Left lobe of liver (tissue), 2 donors: ENCODE measurements at regions not wholly inside any gene's neighbourhood (a gene's known extent, or its start where the extent isn't known, plus 50 kb on each side); places are given as distances from the start of the nearest gene placed in this dataset.
"Not testable (repeated sequence)": the region's sequence is repeated elsewhere in the genome, so short reads cannot be mapped to it uniquely, and the experiment has no call there.

Source experiments
- ATAC-seq: fragments of 200-7000 bp; cut with Tn5 transposase; one replicate; pipeline ENCODE4 v1.9.1; 2020; ENCODE audit warnings: mild to moderate bottlenecking, moderate library complexity
- DNase-seq: peaks from one replicate; pipeline ENCODE4 v3.0.0-alpha.2; 2020; ENCODE audit warnings: low spot score
- donor health status: DM: no; HTN: no; CAD: no; lungs with moderate emphysema.
- donor health status: DM: no; HTN: yes; CAD: no.

DNA sequence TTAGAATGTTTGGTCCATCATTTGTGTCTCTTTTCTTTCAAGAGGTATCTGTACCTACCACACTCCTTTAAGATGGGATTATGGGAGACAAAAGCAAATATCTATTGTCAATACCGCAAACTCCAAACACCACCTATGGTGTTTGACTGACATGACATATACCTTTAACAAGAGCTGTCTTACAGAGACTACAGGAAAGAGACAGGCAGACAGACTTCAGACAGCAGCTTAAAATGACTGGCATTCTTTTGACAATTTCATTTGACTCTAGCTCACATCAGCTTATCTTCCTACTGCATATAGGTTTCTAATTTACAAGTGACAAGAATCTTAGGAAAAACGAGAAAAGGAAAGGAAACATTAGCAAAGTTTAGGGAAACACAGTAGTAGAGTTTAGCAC lies 256.0 kb upstream of the TFAP2D start:
- ATAC-seq (no peak), DNase-seq (no peak)

DNA sequence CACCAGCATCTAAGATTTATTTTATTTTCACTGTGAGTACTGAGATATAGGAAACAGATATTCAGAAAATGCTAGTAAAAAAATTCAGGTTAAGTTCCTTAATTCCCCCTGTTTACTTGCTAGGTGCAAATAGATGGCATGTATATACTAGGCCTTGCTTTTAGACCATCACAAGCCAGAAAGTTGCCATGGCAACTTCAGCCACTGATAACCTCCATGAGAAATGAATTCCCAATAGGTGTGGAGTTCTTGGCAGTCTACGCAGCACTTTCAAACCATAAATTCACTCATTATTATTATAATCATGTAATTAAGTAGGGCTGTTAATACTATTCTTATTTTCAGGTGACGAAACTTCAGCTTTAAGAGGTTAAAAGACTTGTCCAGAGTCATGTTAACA lies 251.6 kb upstream of the TFAP2D start:
- no peak for DNase-seq
- no peak for ATAC-seq

DNA sequence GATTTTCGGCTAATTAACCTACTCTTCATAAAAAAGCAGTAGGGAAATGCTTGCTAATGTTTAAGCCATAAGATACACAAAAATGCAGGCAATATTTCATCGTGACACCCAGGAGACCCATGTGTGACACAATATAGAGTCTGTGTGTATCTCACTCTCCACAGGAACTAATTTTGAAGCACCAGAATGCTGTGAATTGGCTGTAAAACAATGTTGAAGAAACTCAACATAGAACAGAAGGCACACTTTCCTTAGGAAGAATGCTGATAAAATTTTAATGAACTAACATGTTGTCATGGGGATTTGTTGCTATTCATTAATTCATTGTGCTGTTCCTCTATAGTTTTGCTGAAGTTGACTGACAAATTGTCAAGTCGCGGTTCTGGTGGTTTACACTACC lies 249.4 kb upstream of the TFAP2D start:
- ATAC-seq (no peak), DNase-seq (no peak)

DNA sequence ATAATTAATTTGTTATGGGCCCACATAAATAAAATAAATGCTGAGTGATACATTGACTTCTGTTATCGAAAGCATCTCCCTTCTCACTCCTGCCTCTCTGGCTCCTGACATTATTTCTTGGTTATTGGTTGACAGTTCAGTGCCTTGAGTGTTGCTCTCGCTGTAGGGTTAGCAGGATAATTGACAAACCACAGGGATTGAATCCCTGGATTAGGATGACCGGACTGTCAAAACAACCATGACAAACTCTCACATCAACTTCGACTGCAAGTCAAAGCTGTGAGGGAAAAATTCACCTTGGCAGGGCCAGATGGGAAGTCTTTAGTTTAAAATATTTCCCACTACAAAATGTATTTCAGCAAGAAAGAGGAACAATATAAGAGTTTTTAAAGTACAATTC lies 245.4 kb upstream of the TFAP2D start:
- no peak for DNase-seq
- ATAC-seq = no peak

DNA sequence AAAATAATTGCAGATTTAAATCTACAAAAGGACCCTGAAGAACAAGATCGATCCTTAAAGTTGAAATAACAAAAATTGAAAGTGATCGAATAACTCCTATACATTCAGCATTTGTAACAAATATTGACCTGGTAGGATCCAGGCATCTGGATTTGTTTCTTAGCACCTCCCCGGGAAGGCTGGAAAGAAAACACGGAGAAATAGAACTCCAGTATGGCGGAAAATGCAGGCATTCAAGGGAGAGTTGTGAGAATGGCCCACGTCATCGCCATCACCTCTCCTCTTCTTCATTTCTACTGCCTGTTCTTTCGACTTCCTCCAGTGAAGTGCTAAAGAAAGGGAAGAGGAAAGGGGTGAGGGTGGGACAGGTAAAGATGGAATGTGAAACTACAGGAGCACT lies 242.3 kb upstream of the TFAP2D start:
- ATAC-seq (no peak), DNase-seq (no peak)

DNA sequence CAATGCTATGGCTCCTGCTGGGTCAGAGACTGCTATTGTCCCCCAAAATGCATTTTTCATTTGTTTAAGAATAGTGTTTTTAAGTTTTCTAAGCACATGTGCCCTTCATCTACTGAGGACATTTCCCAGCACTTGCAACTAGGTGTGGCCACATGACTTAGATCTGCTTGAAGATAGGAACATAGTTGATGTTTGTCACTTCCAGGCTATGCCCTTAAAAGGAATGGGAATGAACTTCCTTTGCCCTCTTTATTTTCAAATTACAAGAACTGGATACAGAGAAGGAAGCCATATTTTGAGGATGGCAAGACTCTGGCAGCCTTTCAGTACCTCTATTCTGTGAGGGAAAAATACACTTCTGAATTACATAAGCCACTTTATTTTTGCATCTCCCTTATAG lies 203.0 kb upstream of the TFAP2D start:
- DNase-seq (no peak), ATAC-seq (no peak)

DNA sequence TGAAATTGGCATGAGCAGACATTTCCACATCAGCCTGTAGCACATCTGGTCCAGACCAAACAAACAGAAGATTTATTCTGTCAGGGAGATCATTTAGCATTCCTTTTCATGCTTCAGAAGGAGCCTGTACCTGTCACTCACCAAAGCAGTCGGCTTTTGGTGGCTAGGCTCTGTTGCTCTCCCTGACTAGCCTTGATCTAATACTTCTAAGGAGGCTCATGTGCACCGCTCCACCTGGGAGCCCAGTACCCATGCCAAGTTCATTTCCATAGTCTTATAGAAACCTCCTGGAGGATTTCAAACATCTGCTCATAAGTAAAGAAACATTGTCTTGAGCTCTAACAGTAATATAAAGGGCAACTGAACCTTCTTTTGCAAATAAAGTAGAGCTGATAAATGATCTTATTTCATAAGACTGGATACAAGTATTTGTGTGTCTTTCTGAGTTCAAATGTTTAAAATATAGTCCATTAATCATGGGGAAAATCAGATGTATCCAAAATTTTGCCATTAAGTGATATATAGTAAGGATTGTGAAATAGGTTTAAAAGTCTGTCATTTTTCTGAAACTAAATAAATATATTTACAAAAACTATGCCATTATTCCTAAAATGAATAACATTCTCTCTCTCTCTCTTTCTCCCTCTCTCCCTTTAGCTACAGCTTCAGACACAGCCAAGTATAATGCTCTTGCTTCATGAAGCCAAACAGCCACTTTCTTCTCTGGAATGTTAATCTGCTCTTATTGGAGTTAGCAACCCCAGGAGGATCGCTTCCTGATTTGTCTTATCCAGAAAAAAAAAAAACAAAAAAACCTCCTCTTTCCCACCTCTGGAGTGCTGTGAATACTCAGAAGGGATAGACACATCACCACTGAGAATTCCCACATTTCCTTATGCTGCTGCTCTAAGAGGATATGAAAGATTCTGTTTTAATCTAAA lies 192.7 kb upstream of the TFAP2D start:
- no peak for DNase-seq
- no peak for ATAC-seq

DNA sequence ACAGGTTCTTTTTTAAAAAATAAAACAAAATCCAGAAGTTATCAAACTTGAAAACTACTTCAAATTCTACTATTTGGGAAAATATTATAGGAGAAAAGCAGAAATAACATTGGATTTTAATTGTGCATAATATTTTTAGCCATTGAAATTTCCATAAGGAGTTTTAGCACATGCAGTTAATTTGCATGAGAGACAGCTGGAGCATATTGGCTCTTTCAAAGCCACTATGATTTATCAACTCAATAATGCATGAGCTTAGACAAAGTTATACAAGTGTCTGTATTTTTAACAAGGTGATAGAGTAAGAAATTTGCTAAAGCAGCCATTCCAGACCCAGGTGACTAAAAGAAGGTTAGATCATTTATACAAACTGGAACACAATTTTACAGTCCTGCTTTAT lies 189.0 kb upstream of the TFAP2D start:
- DNase-seq (no peak), ATAC-seq (no peak)

DNA sequence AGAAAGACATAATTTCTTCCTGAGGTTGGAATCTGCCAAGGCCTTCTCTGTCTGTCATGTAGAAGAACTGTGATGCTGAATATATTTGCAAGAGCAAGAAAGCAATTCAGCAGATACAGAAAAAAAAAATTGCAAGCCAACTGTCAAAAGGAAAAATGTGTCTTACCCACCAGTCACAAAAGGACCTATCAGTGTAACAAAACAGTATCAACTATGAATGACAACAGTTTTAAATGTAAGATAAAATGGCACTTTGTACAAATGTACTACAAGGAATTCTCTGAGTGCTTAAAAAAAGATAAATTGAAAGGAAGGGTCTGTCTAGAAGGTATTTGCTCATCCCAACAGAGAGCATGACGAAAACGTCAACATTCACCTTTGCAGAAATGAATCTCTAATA lies 185.3 kb upstream of the TFAP2D start:
- DNase-seq = no peak
- no peak for ATAC-seq

DNA sequence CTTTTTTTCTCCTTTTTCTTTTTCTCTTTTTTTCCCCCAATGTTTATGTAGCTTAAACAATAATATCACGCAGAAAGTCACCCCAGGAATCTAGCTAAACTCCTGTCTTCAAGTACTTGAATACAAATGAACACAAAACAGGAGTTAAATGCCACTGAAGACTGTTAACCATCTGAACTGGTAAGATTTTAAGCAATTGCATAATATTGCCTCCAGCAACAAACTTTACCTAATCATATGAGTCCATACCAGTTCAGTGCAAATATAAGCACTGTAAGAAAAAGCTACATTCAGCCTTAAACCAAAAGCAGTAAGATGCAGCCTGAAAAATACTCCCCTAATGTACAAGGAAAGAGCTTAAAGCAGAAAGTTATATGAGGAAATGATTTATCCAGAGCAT lies 173.9 kb upstream of the TFAP2D start:
- ATAC-seq (no peak), DNase-seq (no peak)

DNA sequence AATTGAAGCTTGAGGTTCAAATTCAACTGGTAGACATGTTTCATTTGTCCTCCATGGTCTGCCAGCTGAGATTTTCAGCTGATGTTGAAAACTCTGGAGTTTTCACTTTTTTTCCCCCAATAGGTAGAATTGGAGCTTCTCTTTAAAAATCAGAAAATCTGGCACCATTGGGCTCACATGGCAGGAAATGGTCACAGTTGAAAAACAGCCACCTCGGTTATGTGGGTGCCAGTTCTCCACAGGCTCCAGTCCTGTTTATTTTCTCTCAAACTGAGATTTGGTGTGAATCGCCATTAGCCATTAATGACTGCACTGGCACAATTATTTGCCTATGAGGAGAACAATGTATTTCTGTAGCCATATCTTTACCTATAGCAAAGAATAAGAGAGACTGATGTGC lies 171.4 kb upstream of the TFAP2D start:
- ATAC-seq (no peak), DNase-seq (no peak)

DNA sequence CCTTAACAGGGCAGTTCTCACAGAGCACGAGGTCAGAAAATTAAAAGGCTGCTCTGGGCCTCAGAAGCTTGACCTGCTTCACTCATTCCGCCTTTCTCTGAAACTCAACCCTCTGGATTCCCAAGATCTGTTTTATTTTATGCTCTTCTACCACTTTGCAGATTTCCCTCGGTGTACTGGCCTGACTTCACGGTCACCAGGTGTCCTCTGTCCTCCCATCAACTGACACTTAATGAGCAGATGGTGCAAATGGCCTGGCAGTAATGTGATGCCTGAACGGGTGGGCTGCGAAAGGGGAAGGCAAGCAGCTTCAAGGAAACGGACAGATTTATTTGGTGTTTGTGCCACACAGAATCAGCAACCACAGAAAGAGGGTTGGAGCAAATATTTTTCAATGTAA lies 169.7 kb upstream of the TFAP2D start:
- DNase-seq (no peak), ATAC-seq (no peak)

DNA sequence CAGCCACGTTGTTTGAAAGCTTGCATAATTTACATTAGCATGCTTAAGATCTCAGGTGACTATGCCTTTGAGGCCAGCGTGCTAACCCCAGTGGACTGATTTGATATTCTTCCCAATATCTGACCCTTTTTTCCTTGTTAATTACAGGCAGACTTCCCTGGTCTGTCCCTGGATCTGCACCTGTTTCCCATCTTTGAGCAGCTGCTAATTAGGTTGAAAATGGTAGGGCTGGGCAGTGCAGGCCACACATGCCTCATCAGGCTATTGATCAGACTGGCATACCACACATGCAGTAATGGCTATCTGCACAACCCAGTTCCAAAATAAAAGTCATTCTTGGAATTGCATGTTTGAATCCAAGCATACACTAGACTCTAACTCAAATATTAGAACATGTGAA lies 164.3 kb upstream of the TFAP2D start:
- ATAC-seq = no peak
- DNase-seq = no peak

DNA sequence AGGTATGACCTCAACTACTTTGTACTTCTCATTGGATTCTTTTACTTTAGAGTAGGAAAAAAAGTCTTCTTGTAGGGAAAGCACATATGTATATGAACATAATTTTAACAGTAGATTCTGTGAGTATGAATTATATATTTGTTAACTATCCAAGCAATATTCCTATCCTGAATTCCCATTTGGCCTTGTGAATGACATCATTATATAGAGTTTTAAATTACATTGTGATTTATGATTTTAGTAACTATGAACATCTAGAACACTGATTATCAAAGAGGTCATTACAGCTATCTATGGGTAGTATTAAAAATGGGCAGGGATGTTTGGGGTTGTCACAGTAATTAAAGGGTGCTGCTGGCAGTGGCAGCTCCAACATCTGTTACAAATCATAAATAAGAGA lies 163.9 kb upstream of the TFAP2D start:
- ATAC-seq (no peak), DNase-seq (no peak)

DNA sequence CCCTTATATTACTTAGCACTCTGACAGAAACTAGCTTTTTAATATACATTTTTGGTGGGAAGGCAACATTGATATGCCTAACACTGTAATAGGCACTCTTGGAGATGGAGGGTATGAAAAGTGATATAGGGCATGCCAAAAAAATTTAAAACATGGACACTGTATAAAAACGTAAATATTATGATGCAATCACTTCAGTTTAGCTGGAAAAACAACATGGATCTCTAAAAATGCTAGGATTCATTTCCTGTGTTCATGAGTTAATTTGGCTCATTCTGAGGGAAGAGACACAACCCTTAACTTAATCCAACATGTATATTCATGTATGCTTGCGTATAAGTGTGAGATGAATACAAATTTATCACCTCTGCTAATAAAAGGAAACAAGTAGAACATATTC lies 157.3 kb upstream of the TFAP2D start:
- no peak for ATAC-seq
- DNase-seq = no peak

DNA sequence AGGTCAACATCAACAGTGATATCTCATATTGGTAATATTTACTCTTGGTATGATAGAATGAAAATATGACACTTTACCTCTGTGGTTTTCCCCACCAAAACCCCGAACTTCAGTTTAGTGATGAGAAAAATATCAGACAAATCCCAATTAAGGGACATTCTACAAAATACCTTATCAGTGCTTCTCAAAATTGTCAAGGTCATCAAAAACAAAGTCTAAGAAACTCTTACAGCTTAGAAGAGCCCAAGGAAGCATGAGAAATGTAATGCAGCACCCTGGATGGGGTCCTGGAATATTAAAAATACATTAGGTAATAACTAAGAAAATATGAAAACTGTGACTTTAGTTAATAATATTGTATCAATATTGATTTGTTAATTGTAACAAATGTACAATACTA lies 148.3 kb upstream of the TFAP2D start:
- no peak for DNase-seq
- ATAC-seq = no peak

DNA sequence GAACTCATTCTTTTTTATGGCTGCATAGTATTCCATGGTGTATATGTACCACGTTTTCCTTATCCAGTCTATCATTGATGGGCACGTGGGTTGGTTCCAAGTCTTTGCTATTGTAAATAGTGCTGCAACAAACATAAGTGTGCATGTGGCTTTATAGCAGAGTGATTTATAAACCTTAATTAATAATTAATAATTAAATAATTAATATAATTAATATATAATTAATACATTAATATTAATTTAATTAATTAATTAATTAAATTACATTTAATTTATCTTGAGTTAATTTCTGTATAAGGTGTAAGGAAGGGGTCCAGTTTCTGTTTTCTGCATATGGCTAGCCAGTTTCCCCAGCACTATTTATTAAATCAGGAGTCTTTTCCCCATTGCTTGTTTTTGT lies 142.1 kb upstream of the TFAP2D start:
- DNase-seq, ATAC-seq: not testable (repeated sequence)

DNA sequence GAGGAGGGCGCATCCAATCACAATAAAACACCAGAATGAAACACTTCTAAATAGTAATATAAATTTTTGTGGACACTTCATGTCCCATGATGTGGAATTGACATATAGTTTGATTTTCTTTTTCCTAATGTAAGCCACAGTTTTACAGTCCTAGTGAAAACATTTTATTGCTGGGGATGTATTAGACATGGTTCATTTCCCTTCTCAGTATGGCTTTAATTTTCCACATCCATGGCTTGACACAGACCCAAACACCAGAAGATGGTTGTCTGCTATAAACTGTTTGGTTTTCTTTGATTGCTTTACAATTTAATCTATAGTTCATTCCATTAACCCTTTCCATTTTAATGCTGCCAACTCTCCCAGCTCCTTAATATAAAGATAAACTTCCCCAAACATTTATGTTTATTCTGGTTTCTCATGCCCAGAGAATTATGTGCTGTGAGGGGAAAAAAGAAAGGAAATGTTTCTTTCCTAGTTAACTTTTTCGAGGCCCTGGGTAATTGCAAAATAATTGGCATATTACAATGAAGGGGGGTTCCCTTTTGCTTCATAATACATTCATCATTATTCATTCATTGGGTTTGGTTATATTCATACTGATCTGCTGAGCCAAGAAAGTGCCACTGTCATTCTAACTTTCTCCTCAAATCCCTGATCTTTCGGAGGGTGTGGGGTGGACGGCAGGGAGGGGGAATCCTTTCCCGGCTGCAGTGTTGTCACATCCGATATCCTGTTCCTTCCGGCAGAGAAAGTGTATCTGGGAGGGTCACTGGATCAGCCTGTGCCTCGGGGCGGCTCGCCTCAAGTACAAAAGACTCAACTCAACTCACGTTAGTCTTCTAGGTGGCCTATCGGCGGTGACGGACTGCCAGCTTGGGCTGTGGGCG lies 127.6 kb upstream of the TFAP2D start:
- ATAC-seq = no peak
- DNase-seq = no peak

DNA sequence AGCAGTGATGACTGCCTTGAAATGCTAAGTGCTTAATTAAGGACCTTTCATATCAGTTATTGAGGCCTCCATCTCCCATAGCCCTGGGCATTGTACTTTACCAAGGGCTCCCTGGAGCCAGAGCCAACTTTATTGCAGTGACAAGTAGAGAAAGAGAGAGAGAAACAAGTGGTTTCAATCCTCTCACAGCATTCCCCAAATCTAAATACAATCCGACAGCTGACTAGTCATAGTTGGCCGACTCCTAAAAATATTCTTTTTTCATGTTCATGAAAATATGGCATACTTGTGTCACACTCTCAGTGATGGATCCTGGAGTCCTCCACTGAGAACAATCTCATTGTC lies 127.0 kb upstream of the TFAP2D start:
- ATAC-seq (no peak), DNase-seq (no peak)

DNA sequence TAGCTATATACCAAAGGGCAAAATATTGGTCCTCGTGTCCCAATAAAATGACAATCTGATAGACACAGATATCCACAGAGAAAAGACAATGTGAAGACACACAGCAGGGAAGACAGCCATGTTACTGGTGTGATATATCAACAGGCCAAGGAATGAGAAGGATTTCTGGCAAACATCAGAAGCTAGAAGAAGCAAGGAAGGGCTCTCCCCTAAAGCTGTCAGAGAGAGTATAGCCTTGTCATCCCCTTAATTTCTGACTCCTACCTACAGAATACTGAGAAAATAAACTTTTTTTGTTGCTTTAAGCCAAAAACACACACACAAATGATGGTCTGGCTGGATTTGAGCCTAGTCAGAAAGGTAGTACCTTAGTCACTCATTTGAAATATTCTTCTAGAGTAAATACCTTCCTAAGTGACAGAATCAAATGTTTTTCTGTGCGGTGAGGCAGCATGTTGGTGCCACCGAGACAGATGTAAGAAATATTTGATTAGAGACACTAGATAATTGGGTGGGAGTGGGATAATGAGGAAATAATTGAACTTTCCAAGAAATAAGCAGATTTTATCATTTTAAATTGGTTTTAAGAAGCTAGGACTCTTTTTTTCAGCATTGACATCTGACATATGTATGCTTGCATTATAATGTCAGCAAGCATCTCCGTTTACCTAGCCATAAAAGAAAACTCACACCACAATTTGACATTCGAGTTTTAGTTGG lies 123.4 kb upstream of the TFAP2D start:
- DNase-seq (no peak), ATAC-seq (no peak)

DNA sequence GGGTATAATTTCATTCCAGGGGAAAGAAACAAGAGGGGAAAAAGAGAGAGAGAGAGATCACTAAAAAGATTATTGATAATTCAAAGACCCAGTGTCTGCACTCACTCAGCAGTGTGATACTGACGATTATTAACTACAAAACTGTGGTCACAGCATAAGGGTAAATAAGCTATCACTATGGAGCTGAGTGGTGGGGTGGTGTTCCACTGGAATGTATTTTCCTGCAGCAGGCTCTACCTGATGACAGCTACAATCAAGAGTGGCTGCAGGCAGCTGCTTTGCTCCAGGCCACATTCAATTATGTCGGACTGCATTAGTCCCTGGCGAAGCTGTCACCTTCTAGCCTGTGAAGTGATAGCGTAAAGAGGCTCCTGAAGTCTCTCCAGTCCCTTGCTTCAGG lies 122.2 kb upstream of the TFAP2D start:
- ATAC-seq (no peak), DNase-seq (no peak)

DNA sequence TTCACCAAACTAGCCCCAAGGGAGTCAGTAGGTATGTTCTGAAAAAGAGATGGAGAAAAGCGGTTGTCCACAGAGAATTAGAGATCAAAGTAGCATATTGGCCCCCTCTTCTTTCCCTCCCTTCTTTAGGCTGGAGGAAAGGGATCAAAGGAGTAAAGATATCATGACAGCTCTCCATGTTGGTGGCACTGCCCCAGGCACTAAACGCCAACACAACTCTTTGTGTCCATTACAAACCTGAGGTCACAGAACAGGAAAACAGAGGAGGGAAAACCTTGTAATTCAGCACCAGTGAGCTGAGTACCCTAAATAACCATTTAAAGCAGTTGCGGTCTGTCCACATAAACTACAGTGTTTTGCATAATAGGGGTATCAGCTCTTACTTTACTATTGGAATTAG lies 113.0 kb upstream of the TFAP2D start:
- ATAC-seq (no peak), DNase-seq (no peak)
